HG03457 (cell line): ENCODE measurements at regions not wholly inside any gene's neighbourhood (a gene's known extent, or its start where the extent isn't known, plus 50 kb on each side); places are given as distances from the start of the nearest gene placed in this dataset.

ENCODE experiments used
- ATAC-seq: cut with Tn5 transposase; IDR thresholded peaks from one replicate; pipeline ENCODE4 v1.9.1; 2021; ENCODE audit warnings: moderate number of reproducible peaks; ENCODE audit not compliant: unreplicated experiment

DNA sequence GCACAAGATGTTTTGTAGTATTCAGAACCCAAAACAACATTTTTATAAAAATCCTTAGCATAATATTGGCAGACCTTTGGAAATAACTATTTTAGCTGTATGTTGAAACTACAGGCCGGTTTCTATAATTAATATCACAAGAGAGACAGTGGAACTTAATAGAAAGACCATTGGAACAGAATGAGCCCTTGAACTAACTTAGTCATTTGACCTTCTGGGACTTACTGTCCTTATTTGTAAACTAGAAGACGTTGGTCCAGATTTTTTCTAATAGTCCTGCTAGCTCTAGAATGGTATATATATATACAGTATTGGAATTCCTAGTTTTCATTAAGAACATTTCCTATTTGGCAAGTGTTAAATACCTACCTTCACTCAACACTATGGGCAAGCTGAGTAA, 69.5 kb upstream of the ALDH1A1 start:
- no peak for ATAC-seq

DNA sequence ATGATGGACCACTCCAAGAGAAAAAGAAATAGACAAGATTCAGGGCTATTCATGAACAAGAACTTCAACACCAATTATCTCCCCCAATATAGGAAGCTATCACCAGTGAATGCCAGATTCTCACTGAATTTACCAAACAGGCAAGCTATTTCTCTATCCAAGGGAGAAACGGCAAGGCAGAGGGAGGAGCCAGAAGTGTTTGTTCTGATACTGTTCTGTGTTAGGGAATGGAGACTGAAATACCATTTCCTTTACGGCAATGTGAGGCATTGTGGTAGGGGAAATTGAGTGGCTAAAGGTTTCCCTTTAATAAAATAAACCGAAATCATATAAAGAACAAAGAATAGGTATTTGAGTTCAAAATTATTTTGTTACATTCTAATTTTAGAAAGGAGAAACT, 68.0 kb upstream of the ALDH1A1 start:
- no peak for ATAC-seq

DNA sequence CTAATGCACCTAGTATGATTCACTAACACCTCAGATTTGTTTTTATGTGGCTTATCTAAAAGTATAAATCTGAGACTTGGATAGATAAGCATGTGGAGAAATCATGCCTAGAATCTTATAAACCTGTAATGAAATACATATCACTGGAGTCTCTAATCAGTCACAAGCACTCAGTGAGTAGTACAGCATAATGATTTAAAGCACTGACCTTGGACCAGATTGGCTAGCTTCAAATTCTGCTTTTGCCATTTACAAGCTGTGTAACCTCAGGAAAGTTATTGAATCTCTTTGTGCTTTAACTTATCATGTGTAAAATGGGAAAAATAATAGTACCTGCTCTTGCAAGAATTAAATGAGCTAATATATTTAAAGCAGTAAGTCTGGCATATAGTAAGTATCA, 61.2 kb upstream of the ALDH1A1 start:
- ATAC-seq, result no peak

DNA sequence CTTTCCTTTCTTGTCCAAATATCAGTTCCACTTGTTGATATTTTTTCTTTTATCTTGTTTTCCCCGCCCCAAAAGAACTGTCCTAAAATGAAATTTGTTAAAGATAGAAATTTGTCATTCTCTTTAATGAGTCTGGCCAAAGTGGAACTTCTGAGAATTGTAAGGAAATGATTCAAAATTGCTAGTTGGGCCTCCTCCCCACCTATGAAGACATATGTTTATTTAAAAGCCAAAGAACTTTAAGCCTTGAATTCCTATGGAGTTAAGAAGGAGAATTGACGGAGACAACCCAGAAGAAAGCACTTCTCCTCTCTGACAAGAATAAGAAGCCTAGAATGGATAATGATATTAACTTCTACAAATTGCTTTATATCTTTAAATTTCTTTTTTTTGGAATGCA, 59.1 kb upstream of the ALDH1A1 start:
- ATAC-seq, result no peak

DNA sequence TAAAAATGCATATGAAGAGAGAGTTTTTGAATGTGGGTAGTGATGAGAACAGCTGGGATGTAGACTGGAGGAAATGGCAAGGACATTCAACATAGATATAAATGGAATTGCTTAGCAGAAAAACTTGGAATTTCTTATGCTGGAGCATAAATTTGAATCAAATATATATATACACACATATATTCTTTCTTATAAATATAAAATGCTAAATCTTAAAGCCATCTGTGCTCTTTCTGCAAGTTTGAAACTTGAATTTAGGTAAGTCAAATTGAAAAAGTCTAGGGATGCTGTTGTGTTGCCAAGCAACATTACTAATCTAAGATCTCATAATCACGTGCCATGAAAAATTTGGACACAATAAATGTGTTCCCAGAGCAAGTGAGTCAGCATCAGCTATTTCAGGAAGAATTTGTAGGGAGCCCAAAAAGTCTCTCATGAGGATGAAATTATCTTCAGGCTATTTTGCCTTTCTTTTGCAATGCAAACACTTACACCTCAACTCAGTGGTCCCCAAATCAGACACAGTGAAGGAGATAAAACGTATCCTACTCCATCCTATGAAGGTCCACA, 58.4 kb upstream of the ALDH1A1 start:
- ATAC-seq, result no peak

DNA sequence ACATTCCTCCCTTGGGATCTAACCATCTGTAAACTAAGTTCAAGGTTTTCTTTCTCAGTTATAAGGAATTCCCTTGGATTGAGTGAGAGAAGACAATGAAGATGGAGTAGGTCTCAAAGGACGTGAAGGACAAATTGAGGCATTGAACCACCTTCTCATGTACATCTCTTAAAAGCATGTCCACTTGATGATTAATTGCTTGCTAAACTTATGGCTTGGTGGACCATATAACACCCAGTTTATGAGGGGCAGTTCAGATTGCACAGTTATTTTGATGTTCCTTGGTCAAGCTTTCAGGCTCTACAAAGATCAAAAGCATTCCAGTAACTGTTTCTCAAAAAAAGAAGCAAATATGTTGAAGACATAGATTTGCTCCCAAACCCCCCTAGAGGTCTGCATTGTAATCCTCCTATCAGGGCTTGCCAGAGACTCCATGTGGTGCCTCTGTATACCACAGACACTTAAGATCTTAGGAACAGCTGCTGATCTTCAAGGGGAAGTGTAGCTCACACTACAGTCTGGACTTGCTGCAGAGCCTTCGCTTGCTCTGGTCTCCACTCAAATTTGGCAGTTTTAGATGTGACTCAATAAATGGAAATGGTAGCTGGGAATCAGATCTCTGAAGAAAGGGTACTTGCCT, 56.9 kb upstream of the ALDH1A1 start:
- ATAC-seq, result no peak

DNA sequence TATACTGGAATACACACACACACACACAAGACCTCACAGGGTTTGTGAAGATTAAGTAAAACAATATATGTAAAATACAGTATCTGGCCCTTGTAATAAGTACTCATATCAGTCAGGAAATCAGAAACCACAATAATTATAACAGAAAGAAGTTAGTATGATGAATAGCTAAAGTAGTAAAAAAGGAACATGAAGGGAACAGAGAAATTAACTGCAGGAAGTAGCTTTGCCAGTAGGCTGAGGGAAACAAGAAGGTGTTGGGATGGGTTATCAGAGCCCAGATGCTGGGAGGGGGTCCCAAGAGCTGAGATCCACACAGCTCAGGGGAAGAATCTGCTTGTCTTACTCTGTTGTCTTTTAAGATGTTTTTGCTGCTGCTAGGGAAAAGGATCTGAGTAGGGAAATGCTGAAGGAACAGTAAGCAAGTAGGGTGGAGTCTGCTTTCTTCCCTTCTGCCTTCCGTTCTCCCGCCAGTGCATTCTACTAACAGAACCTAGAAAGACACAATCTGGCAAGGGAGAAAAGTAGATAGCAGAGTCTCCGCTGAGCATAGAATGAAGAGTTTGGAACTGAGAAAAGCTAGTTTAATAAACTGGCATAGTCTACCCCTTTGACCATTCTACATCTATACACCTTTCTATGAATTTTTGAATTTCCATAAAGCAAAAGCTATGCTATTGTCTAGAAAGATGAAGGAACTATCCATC, 55.3 kb upstream of the ALDH1A1 start:
- no peak for ATAC-seq

DNA sequence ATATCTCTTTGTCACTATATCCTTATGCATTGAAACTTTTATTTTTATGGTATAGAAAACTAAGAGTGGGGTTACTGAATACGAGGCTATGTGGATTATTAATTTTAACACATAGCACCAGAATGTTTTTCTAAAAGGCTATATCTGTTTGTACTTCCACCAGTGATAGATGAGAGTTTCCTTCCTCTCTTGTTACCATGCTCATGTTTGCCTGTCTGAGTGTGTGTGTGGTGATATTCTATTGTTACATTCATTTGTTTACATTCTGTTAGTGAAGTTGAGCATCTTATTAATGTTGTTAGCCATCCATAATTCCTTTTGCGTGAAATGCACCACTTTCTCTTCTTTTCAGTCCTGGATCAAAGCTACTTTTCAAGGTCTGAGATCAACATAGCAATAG, 54.1 kb upstream of the ALDH1A1 start:
- no peak for ATAC-seq
